T-helper 1 cell (primary cell): ENCODE measurements at regions not wholly inside any gene's neighbourhood (a gene's known extent, or its start where the extent isn't known, plus 50 kb on each side); places are given as distances from the start of the nearest gene placed in this dataset.

Source experiments
- DNase-seq, 5 donors: peaks; one replicate each; pipeline ENCODE4 v3.0.0-alpha.2; 2012 to 2020

GRCh38 chr2:65553504-65554074 lies 121.2 kb upstream of the SPRED2 start:
- no peak for DNase-seq

- DNase-seq, result no peak
Measured at GRCh38 chr2:65551528-65551927, 119.1 kb upstream of the SPRED2 start.

- DNase-seq, result no peak
Measured at GRCh38 chr2:65550246-65550645, 117.8 kb upstream of the SPRED2 start.

DNA sequence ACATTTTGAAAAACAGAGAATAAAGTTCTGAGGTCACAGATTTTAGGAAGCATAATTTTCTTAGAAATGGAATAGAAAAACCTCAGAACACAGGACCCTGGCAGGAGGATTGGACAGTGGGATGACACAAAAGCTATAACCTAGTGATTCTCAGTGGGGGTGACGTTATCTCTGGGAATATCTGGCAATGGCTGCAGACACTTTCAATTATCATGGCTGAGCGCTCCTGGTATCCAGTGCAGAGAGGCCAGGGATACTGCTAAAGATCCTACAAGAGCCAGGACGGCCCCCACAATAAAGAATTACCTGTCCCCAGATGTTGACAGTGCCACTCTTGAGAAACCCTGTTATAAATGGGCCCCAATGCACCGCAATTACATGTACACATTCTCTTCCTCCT lies 117.2 kb upstream of the SPRED2 start:
- no peak for DNase-seq

DNA sequence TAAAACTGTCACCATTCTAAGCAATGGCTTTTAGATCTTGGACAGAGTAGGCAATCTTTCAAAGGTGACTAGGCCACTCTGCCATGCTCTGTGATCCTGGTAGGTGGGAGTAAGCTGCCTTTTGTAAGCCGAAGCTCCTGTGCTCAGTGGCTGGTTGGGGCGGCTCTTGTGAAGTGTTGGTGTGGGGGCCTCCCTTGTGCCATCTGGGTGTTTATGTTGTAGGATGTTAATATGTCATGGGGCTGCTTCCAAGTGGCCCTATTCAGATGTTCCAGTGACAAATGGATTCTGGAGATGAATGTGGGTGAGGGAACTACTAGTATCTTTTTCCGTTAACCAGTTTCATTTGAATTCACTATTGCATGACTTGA lies 116.8 kb upstream of the SPRED2 start:
- DNase-seq, result no peak

DNA sequence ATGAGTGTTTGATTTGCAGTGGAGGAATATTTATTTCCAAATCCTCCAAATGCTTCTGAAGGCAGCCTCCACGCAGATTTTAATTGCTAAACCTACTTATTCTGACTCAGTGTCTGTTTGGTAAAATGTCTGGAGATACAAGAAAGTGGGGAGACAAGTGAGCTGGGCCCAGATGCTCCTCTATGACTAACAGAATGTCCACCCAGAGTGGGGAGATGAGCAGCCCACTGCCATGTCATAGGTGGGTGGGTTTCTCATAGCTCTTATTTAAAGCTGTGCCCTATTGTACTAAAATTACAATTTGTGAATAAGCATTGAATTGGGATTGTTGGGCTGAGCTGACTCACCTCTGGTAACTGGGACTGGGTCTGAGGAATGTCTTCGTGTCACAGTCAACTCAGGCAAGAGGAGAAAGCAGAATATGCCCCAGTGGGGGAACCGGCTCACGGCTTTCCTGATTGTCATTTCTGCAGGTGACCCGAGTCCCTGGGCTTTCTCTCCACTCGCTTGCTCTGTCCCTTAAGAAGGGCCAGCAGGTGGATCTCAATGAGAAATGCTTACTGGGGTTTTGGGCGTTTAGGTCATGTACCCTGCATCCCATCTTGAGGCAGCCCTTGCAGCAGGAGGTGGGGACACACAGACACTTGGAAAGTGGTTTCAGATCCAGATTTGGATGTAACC lies 116.3 kb upstream of the SPRED2 start:
- no peak for DNase-seq

GRCh38 chr2:65548064-65548463 lies 115.7 kb upstream of the SPRED2 start:
- DNase-seq, result no peak

DNA sequence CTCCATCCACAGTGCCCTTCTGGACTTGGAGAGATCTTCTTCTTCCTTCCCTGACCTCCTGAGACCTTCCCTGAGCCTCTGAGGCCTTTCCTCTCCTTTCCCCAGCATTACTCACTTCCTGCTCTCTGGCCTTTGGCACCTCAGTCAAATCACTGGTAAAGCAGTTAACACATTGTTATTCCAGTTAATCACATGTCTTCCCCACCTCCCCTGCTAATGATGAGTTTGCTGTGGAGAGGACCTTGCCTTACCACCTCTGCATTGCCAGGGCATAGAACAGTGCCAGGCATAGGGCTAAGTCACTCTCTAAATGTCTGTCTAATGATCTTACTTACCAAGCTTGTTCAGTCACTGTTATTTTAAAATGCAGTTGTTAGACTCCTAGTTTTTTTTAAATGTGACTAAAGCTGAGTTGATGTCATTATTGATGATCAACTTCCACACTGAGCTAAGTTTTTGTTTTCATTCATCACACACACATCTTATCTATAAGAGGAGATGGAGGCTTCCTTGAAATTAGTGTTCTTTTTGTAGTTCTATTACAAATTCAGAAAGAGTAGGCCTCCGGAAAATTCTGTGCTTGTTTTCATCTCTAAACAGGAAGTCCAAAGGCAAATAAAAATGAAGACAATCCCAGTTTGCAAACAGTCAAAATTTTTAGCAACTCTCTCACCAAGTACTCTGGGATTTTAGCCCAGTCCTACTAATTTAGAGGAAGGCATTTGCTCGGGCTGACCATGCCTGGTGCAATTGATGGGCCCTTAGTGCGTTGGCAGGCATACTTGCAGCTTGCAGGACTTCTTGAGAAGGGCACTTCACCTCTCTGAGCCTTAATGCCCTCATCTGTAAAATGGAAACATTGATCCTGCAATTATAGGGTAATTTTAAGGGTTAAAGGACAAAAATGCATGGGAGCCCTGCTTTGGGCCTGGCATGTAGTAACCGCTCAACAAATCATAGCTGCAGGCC lies 113.7 kb upstream of the SPRED2 start:
- no peak for DNase-seq

- DNase-seq, result no peak
Measured at GRCh38 chr2:65541773-65542172, 109.4 kb upstream of the SPRED2 start.

DNA sequence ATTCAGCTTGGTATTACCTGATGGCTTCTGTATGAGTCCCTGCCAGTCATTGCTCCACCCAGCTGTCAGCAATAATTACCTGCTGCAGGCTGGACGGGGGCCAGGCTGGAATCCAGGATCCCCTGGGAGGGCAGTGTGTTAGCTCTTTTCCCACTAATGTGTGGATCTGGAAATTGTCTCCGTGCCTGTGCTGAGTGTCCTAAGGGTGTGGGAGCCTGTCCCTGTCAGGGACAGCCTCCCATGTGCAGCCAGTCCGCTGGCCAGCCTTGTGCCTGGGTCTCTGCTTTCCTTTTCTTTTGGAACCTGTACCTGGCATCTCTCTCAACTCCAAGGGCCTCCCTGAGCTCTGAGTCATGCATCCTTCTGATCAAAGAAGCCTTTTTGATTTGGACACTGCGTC lies 107.2 kb upstream of the SPRED2 start:
- no peak for DNase-seq

GRCh38 chr2:65537651-65538385 lies 105.4 kb upstream of the SPRED2 start:
- DNase-seq, result no peak

GRCh38 chr2:65536596-65536995 lies 104.2 kb upstream of the SPRED2 start:
- DNase-seq, result no peak

DNA sequence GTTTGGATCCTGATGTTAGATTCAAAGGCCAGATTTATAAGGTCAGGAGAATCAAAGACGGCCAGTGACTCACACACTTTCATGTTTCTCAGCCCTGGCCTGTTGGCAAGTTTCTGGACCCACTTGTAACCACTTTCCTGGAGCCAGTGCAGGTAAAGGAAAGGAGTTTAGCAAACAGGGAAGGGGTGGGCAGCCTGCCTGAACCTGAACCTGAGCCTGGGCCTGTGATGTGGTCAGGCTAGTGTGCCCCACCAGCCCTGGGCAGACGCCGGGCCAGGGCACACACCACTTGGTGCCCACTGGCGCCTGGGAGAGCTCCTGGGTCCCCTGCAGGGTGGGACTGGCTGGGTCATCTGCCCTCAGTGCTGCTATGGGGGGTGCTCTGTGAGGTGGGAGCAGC lies 100.5 kb upstream of the SPRED2 start:
- DNase-seq, result no peak

GRCh38 chr2:65532326-65532725 lies 99.9 kb upstream of the SPRED2 start:
- DNase-seq, result no peak

DNA sequence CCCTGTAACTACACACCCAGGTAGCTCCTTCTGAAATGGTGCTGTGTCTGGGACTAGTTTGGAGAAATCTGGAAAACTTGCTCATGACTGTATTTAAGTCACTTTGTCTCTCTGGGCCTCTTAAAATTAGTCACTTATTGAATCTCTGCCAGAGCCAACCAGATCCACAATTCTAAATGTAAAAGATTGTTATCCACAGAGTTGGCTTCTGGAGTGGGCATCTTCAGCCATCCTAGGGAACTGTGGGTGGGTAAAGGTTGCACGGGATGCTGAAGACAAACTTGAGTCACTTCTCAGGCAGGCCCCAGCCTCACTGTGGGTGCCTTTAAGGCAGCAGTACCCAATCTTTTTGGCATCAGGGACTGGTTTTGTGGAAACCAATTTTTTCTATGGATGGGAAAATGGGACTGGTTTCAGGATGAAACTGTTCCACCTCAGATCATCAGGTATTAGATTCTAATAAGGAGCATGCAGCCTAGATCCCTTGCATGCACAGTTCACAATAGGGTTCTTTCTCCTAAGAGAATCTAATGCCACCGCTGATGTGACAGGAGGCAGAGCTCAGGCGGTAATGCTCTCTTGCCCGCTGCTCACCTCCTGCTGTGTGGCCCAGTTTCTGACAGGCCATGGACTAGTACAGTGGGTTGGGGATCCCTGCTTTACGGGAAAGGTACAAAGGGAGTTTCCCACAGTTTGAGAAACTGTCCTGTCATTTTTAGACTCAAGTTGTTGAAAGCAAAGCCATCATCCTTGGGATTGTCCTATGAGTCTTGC lies 98.3 kb upstream of the SPRED2 start:
- DNase-seq, result no peak

- DNase-seq, result no peak
Measured at GRCh38 chr2:65529419-65529818, 97.0 kb upstream of the SPRED2 start.

DNA sequence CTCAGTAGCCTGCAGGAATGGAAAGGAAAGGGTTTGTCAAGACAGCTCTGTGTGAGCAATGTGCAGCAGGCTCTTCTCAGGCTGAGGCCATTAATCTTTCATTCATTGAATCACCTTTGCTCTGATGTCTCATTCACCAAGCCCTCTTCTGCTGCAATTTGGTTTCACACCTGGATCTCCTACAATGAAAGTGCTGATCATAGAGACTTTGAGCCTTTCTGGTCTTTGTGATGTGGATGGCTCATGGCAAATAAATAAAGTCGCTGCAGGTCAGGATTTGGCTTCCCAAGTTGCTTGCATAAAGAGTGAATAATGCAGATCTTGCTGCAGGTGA lies 95.8 kb upstream of the SPRED2 start:
- DNase-seq, result no peak

DNA sequence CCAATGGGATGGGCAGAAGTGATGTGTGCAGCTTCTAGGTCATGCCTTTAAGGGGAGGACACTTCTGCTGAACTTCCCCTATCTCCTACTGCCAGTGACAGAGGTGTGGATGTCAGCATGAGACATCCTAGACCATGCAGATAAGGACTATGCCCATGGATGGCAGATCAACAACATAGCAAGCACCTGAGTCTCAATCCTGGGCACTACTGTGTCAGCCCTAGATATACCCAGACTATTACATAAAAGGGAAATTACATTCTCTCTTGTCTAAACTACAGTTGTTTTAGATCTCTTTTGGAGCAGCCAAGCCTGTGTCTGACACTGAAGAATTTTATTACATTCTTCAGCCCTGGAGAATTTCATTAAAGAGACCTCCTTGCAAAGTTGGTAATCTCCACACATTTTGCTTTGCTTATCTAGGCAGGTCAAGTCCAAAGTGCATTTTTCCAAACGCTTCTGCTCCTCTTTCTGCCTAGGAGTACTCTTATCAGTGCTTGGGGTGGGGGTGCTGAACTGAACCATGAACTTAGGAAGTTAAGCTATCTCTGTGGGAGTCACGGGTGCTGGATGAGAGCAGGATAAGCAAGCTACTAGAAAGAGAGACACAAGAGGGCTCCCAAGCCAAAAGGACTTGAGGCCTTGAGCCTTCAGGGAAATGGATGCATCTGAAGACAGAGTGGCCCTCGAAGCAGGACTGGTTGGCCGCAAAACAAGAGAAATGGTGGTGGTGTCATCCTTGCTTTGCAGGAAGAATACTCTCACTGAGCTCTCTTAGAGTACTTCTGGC lies 95.2 kb upstream of the SPRED2 start:
- no peak for DNase-seq

DNA sequence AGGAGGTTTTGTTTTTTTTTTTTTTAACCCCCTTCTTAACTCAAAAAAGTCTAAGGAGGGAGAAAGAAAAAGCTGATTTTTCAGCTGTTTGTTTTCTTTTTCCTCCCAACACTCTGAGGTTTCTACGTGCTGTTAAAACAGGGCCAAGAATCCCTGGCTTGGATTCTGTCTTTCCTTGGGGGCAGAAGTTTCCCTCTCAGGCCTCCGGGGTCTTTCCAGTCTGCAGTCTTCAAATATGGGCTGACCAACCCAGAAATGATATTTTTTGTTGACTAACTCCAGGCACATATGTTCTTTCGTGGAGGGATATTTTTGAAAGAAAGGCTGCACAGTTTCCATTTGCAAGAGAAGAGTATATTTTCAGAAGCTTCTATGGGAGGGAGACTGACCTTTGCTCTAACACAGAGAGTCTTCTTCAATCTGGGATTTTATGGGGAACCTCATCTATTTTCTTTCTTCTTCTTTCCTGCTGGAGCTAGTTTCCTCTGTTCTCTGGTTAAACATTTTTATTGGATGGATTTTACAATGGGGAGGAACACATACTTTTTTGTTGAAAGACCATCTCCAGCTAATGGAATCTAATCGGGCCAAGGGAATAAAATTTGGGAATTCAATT lies 93.3 kb upstream of the SPRED2 start:
- DNase-seq, result no peak

GRCh38 chr2:65522922-65523321 lies 90.5 kb upstream of the SPRED2 start:
- DNase-seq, result no peak

DNA sequence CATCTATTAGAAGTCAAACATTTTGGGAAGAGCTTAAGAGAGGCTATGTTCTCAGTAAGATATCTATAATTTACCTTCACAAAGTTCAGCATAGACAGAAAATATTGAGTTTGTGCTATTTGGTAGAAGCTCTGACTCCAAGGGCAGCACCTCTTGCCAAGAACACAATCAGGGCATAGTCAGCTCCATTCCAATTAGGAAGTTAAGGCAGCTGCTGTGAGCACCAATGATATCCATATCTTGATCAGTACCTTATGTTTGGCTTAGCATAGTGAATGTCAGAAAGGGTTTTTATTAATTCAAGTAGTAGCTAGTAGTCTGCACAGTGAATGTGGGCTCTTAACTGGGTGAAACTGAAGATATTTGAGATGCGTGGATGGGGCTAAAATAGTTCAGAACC lies 86.4 kb upstream of the SPRED2 start:
- no peak for DNase-seq
